SU-DHL-6 (cell line): ENCODE measurements at regions not wholly inside any gene's neighbourhood (a gene's known extent, or its start where the extent isn't known, plus 50 kb on each side); places are given as distances from the start of the nearest gene placed in this dataset.

ENCODE experiments used
- H2AFZ ChIP-seq: fragments of 200-600 bp; sonication (generic); 2 replicates; pipeline ENCODE4 v1.6.1; 2014; ENCODE audit warnings: low read depth, mild to moderate bottlenecking, moderate library complexity, mixed read lengths, antibody characterized with exemption, low read length; ENCODE audit not compliant: severe bottlenecking
- H3F3A ChIP-seq: fragments of 200-600 bp; shearing (Covaris generic); 2 replicates; pipeline ENCODE4 v1.6.0; 2016; ENCODE audit warnings: antibody characterized with exemption, mild to moderate bottlenecking; ENCODE audit not compliant: insufficient read depth
- H3K27ac ChIP-seq: fragments of 200-600 bp; sonication (generic); 2 replicates; pipeline ENCODE4 v1.5.1; 2016; ENCODE audit warnings: low read depth, mild to moderate bottlenecking, low read length, moderate library complexity, mixed read lengths
- H3K27me3 ChIP-seq: fragments of 200-600 bp; sonication (generic), shearing (Covaris generic); 2 replicates; pipeline ENCODE4 v1.6.0; 2014; ENCODE audit warnings: mild to moderate bottlenecking, low read length
- H3K36me3 ChIP-seq: fragments of 200-600 bp; sonication (generic); 2 replicates; pipeline ENCODE4 v1.6.1; 2014; ENCODE audit warnings: mild to moderate bottlenecking, low read length, mixed read lengths
- H3K4me2 ChIP-seq: fragments of 300-600, 200-600 bp; shearing (Covaris generic), sonication (generic); 2 replicates; pipeline ENCODE4 v1.6.0; 2014; ENCODE audit warnings: low read length, low read depth, mild to moderate bottlenecking; ENCODE audit not compliant: poor library complexity, severe bottlenecking
- H3K4me3 ChIP-seq: fragments of 200-600 bp; sonication (generic); 2 replicates; pipeline ENCODE4 v1.5.1; 2014; ENCODE audit warnings: antibody characterized with exemption, low read length, mild to moderate bottlenecking, mixed read lengths; ENCODE audit not compliant: insufficient read depth, poor library complexity, severe bottlenecking
- H3K79me2 ChIP-seq: fragments of 200-600 bp; sonication (generic); 2 replicates; pipeline ENCODE4 v1.6.1; 2014; ENCODE audit warnings: mild to moderate bottlenecking, low read length, moderate library complexity; ENCODE audit not compliant: insufficient read depth
- H3K9ac ChIP-seq: fragments of 200-600 bp; sonication (generic); 2 replicates; pipeline ENCODE4 v1.7.0; 2014; ENCODE audit warnings: mild to moderate bottlenecking, low read length
- H3K9me2 ChIP-seq: fragments of 200-600 bp; sonication (generic); replicated peaks from 2 replicates; pipeline ENCODE4 v1.6.1; 2014; ENCODE audit warnings: low read length; ENCODE audit not compliant: insufficient read depth
- H3K9me3 ChIP-seq: fragments of 200-600 bp; sonication (generic); 2 replicates; pipeline ENCODE4 v1.6.1; 2014; ENCODE audit warnings: low read length, mixed read lengths; ENCODE audit not compliant: insufficient read depth
- H4K20me1 ChIP-seq: fragments of 200-600 bp; sonication (generic); 2 replicates; pipeline ENCODE4 v1.6.1; 2014; ENCODE audit warnings: low read depth, mild to moderate bottlenecking, antibody characterized with exemption, low read length, moderate library complexity, mixed read lengths
- EZH2phosphoT487 ChIP-seq: fragments of 200-600 bp; sonication (generic), shearing (Covaris generic); conservative IDR thresholded peaks from 2 replicates; pipeline ENCODE4 v1.6.1; 2018; ENCODE audit warnings: mild to moderate bottlenecking, antibody characterized with exemption, low read length, moderate library complexity, mixed read lengths
- TF ChIP-seq, protein P1 (sequence below): fragments of 200-600 bp; sonication (generic); IDR thresholded peaks from one replicate; pipeline ENCODE4 v1.5.1; 2017; ENCODE audit warnings: antibody characterized with exemption, mild to moderate bottlenecking, low read length, moderate library complexity; ENCODE audit not compliant: insufficient read depth, poor library complexity, severe bottlenecking

DNA sequence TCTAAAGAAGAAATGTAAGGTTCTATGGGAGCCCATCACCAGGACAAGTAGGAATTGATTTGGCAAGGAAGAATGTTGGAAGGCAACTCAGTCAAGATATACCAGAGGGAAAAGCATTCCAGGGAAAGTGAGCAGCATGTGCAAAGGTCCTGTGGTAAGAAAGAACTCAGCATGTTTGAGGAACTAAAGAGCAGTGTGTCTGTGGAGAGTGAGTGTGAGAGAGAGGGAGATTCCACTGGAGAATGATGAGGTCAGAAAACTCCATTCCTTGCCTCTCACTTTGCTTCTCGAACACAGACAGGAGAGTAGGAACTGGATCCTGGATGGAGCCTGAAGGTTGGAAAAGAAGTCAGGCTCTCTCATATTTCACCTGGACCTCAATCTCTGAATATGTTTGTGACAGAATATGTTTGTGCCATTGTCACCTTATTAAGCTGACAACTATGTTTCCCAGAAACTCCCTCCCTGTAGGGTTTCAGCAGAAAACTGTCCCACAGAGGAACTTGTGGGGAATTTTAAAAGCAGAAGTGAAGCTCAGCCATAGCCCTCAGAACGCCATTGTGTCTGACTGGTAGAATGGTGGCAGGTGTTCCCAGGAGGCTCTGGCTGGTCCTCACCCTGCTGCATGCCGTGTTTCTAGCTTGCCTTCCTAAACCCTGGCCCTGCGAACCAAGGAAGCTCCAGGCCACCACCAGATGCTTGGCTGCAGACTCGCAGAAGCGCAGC, 382.4 kb upstream of the XYLT1 start:
- Histone ChIP-seq H3K4me2 (no peak overlapping the region), H2AFZ (no peak overlapping the region), H3K27me3 (no peaks in the 10 kb centered on the region), H3K4me3 (no peak overlapping the region), H3K36me3 (no peaks in the 10 kb centered on the region), H3K27ac (no peak overlapping the region), H4K20me1 (no peaks in the 10 kb centered on the region), H3K79me2 (no peaks in the 10 kb centered on the region), H3K9me2 (no peaks in the 10 kb centered on the region), H3K9ac (no peak overlapping the region), H3F3A (no peaks in the 10 kb centered on the region), H3K9me3 (no peaks in the 10 kb centered on the region)
- TF ChIP-seq EZH2phosphoT487, result no peak
- TF ChIP-seq, protein P1, sequence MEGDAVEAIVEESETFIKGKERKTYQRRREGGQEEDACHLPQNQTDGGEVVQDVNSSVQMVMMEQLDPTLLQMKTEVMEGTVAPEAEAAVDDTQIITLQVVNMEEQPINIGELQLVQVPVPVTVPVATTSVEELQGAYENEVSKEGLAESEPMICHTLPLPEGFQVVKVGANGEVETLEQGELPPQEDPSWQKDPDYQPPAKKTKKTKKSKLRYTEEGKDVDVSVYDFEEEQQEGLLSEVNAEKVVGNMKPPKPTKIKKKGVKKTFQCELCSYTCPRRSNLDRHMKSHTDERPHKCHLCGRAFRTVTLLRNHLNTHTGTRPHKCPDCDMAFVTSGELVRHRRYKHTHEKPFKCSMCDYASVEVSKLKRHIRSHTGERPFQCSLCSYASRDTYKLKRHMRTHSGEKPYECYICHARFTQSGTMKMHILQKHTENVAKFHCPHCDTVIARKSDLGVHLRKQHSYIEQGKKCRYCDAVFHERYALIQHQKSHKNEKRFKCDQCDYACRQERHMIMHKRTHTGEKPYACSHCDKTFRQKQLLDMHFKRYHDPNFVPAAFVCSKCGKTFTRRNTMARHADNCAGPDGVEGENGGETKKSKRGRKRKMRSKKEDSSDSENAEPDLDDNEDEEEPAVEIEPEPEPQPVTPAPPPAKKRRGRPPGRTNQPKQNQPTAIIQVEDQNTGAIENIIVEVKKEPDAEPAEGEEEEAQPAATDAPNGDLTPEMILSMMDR, result no peak

DNA sequence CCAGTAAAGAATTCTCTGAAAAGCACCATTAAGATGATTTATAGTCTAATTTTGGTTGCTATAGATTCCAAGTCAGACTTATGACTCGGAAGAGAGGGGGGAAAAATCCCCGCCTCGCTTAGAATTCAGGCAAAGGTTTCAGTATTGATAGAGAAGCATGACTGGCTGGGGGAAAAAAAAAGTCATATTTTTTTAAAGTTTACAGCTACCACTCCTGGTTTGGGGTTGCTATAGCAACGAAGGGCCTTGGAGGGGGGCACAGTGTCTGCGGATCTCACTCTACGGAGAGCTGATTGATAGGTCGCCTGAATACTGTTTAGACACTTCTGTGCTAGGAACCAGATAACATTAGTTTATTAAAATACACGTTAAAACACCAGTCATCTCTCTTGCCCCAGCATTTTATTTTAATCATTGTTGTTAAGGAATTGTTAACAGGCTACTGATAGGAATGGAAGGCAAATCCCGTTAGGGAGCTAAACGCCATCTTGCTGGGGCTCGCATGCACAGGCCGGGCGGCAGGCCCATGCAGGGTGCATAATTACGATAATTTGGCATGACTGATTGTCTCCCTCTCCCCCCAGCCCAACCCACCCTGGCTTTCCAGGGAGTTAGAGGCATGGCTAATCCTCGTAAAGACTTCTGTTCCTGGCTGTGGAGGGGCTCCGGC, 380.0 kb upstream of the XYLT1 start:
- H3K9me2 ChIP-seq, result no peaks in the 10 kb centered on the region
- no peak overlapping the region for H2AFZ ChIP-seq
- H3K79me2 ChIP-seq, result no peaks in the 10 kb centered on the region
- no peaks in the 10 kb centered on the region for H4K20me1 ChIP-seq
- no peak overlapping the region for H3K4me3 ChIP-seq
- no peaks in the 10 kb centered on the region for H3K27me3 ChIP-seq
- no peaks in the 10 kb centered on the region for H3K36me3 ChIP-seq
- no peak overlapping the region for H3K4me2 ChIP-seq
- no peaks in the 10 kb centered on the region for H3K9me3 ChIP-seq
- no peak overlapping the region for H3K27ac ChIP-seq
- no peaks in the 10 kb centered on the region for H3F3A ChIP-seq
- TF ChIP-seq EZH2phosphoT487, result no peak
- TF ChIP-seq, protein P1, result no peak
- no peak overlapping the region for H3K9ac ChIP-seq

DNA sequence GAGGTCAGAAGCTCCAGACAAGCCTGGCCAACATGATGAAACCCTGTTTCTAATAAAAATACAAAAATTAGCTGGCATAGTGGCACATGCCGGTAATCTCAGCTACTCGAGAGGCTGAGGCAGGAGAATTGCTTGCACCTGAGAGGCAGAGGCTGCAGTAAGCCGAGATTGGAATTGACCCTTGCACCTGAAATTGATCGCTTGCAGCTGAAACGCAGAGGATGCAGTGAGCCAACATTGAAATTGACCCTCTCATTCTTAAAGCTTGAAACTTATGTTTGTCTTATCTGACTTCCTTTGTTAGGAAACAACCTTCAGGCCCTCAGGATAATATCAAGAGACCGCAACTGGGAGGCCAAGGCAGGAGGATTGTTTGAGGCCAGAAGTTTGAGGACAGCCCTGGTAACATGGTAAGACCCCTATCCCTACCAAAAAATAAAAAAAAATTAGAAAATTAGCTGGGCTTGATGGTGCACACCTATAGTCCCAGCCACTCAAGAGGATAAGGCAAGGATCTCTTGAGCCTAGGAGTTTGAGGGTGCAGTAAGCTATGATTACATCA, 376.6 kb upstream of the XYLT1 start:
- Histone ChIP-seq H4K20me1 (no peaks in the 10 kb centered on the region), H3K36me3 (no peaks in the 10 kb centered on the region), H3K27me3 (no peaks in the 10 kb centered on the region), H3F3A (no peaks in the 10 kb centered on the region), H3K4me2 (no peak overlapping the region), H2AFZ (no peak overlapping the region), H3K4me3 (no peak overlapping the region), H3K9me2 (no peaks in the 10 kb centered on the region), H3K9ac (no peak overlapping the region), H3K79me2 (no peaks in the 10 kb centered on the region), H3K27ac (no peak overlapping the region), H3K9me3 (no peaks in the 10 kb centered on the region)
- TF ChIP-seq EZH2phosphoT487, result no peak
- TF ChIP-seq, protein P1, result no peak
